HepG2 (cell line): ENCODE measurements at regions not wholly inside any gene's neighbourhood (a gene's known extent, or its start where the extent isn't known, plus 50 kb on each side); places are given as distances from the start of the nearest gene placed in this dataset.
A peak's percentile ranks its signal among the peaks of the same experiment; 100 is the strongest.

Experiments used
- BRD4 ChIP-seq: sonication (generic); formaldehyde crosslinking; IDR thresholded peaks from 2 replicates; pipeline ENCODE4 v1.4.0; 2020; ENCODE audit warnings: missing genetic modification reagents
- CCDC6 ChIP-seq: sonication (generic); formaldehyde crosslinking; IDR thresholded peaks from 2 replicates; pipeline ENCODE4 v1.8.1; 2022; ENCODE audit warnings: mild to moderate bottlenecking, missing genetic modification reagents, moderate library complexity
- ETV5 ChIP-seq: IDR thresholded peaks from 2 replicates; pipeline ENCODE4 v1.6.1; 2018; ENCODE audit warnings: missing biosample characterization, missing genetic modification reagents, inconsistent platforms, borderline replicate concordance
- HMG20B ChIP-seq: conservative IDR thresholded peaks from 2 replicates; pipeline ENCODE4 v1.6.1; 2016; ENCODE audit warnings: missing genetic modification reagents, missing compliant biosample characterization
- MAFF ChIP-seq: IDR thresholded peaks from 2 replicates; pipeline ENCODE4 v1.6.1; 2011; ENCODE audit warnings: low read depth, low read length, improper control_type of control experiment
- MATR3 ChIP-seq: sonication (generic); formaldehyde crosslinking; IDR thresholded peaks from 2 replicates; pipeline ENCODE4 v1.4.0; 2020; ENCODE audit warnings: missing genetic modification reagents
- RXRA ChIP-seq: sonication (generic); formaldehyde crosslinking; IDR thresholded peaks from 2 replicates; pipeline ENCODE4 v1.5.1; 2020; ENCODE audit warnings: missing genetic modification reagents
- SRSF4 ChIP-seq: fragments of 200-400 bp; formaldehyde crosslinking; IDR thresholded peaks from one replicate; pipeline ENCODE4 v1.6.1; 2018; ENCODE audit warnings: mild to moderate bottlenecking, low read depth, low read length, moderate library complexity; ENCODE audit not compliant: poor library complexity, severe bottlenecking
- STAG1 ChIP-seq: sonication (generic); formaldehyde crosslinking; IDR thresholded peaks from 2 replicates; pipeline ENCODE4 v1.4.0; 2020; ENCODE audit warnings: missing genetic modification reagents
- TEAD3 ChIP-seq: optimal IDR thresholded peaks from 2 replicates; pipeline ENCODE3; 2016; ENCODE audit warnings: borderline replicate concordance
- WIZ ChIP-seq: sonication (generic); formaldehyde crosslinking; IDR thresholded peaks from 2 replicates; pipeline ENCODE4 v1.5.1; 2020; ENCODE audit warnings: mild to moderate bottlenecking, missing genetic modification reagents
- ZMYM2 ChIP-seq: sonication (generic); formaldehyde crosslinking; IDR thresholded peaks from 2 replicates; pipeline ENCODE4 v1.8.0; 2022; ENCODE audit warnings: mild to moderate bottlenecking, missing genetic modification reagents
- TF ChIP-seq, protein P1 (sequence below): sonication (generic); formaldehyde crosslinking; IDR thresholded peaks from 2 replicates; pipeline ENCODE4 v1.4.0; 2020; ENCODE audit warnings: missing genetic modification reagents, borderline replicate concordance
- TF ChIP-seq, protein P2 (sequence below): sonication (generic); formaldehyde crosslinking; IDR thresholded peaks from 2 replicates; pipeline ENCODE4 v1.4.0; 2020; ENCODE audit warnings: missing genetic modification reagents, borderline replicate concordance
- TF ChIP-seq, protein P3 (sequence below): sonication (generic); formaldehyde crosslinking; IDR thresholded peaks from 2 replicates; pipeline ENCODE4 v1.5.1; 2020; ENCODE audit warnings: mild to moderate bottlenecking, missing genetic modification reagents
- TF ChIP-seq, protein P4 (sequence below): IDR thresholded peaks from 2 replicates; pipeline ENCODE4 v1.6.1; 2016; ENCODE audit warnings: missing compliant biosample characterization, missing genetic modification reagents, borderline replicate concordance
- TF ChIP-seq, protein P5 (sequence below): sonication (generic); formaldehyde crosslinking; IDR thresholded peaks from 2 replicates; pipeline ENCODE4 v1.5.1; 2020; ENCODE audit warnings: mild to moderate bottlenecking, missing genetic modification reagents, borderline replicate concordance

DNA sequence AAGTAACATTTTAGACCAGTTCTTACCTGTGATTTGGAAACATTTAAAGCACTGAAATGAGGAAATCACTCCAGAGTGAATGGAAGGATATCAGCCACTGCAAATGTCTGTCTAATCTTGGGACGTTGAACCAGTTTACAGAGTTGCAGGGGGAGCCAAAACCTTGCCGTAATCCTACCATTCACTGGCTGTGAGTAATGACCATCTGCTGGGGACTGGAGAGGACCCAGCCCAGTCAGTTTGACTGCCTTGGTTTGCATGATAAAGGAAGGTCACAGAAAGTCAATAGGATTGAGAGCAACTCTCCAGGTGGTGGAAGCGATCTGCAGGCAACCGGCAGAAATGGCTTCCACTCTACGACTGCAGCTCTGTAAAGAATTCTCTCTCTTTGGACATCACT is 167.2 kb downstream of the AKR1D1 start (continued):
- TF ChIP-seq, protein P1, sequence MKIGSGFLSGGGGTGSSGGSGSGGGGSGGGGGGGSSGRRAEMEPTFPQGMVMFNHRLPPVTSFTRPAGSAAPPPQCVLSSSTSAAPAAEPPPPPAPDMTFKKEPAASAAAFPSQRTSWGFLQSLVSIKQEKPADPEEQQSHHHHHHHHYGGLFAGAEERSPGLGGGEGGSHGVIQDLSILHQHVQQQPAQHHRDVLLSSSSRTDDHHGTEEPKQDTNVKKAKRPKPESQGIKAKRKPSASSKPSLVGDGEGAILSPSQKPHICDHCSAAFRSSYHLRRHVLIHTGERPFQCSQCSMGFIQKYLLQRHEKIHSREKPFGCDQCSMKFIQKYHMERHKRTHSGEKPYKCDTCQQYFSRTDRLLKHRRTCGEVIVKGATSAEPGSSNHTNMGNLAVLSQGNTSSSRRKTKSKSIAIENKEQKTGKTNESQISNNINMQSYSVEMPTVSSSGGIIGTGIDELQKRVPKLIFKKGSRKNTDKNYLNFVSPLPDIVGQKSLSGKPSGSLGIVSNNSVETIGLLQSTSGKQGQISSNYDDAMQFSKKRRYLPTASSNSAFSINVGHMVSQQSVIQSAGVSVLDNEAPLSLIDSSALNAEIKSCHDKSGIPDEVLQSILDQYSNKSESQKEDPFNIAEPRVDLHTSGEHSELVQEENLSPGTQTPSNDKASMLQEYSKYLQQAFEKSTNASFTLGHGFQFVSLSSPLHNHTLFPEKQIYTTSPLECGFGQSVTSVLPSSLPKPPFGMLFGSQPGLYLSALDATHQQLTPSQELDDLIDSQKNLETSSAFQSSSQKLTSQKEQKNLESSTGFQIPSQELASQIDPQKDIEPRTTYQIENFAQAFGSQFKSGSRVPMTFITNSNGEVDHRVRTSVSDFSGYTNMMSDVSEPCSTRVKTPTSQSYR (CRISPR knock-in tag) = no peak
- TF ChIP-seq TEAD3 = peak; percentile 46
- peak; percentile 43 for TF ChIP-seq STAG1
- peak; percentile 14; the same call in 1 of the 2 replicates for TF ChIP-seq ETV5
- TF ChIP-seq BRD4 (CRISPR knock-in tag) = 0 out of 2 replicates have a peak, but pooled peaks have one; percentile 43
- no peak for TF ChIP-seq MATR3 (CRISPR knock-in tag)
- TF ChIP-seq MAFF = no peak
- 0 out of 2 replicates have a peak, but pooled peaks have one; percentile 16 for TF ChIP-seq HMG20B
- TF ChIP-seq, protein P2, sequence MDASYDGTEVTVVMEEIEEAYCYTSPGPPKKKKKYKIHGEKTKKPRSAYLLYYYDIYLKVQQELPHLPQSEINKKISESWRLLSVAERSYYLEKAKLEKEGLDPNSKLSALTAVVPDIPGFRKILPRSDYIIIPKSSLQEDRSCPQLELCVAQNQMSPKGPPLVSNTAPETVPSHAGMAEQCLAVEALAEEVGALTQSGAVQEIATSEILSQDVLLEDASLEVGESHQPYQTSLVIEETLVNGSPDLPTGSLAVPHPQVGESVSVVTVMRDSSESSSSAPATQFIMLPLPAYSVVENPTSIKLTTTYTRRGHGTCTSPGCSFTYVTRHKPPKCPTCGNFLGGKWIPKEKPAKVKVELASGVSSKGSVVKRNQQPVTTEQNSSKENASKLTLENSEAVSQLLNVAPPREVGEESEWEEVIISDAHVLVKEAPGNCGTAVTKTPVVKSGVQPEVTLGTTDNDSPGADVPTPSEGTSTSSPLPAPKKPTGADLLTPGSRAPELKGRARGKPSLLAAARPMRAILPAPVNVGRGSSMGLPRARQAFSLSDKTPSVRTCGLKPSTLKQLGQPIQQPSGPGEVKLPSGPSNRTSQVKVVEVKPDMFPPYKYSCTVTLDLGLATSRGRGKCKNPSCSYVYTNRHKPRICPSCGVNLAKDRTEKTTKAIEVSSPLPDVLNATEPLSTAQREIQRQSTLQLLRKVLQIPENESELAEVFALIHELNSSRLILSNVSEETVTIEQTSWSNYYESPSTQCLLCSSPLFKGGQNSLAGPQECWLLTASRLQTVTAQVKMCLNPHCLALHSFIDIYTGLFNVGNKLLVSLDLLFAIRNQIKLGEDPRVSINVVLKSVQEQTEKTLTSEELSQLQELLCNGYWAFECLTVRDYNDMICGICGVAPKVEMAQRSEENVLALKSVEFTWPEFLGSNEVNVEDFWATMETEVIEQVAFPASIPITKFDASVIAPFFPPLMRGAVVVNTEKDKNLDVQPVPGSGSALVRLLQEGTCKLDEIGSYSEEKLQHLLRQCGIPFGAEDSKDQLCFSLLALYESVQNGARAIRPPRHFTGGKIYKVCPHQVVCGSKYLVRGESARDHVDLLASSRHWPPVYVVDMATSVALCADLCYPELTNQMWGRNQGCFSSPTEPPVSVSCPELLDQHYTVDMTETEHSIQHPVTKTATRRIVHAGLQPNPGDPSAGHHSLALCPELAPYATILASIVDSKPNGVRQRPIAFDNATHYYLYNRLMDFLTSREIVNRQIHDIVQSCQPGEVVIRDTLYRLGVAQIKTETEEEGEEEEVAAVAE = 0 out of 2 replicates have a peak, but pooled peaks have one; percentile 25
- 0 out of 2 replicates have a peak, but pooled peaks have one; percentile 51 for TF ChIP-seq ZMYM2 (CRISPR knock-in tag)
- peak; percentile 51; the same call in 1 of the 2 replicates for TF ChIP-seq RXRA (CRISPR knock-in tag)
- TF ChIP-seq, protein P3, sequence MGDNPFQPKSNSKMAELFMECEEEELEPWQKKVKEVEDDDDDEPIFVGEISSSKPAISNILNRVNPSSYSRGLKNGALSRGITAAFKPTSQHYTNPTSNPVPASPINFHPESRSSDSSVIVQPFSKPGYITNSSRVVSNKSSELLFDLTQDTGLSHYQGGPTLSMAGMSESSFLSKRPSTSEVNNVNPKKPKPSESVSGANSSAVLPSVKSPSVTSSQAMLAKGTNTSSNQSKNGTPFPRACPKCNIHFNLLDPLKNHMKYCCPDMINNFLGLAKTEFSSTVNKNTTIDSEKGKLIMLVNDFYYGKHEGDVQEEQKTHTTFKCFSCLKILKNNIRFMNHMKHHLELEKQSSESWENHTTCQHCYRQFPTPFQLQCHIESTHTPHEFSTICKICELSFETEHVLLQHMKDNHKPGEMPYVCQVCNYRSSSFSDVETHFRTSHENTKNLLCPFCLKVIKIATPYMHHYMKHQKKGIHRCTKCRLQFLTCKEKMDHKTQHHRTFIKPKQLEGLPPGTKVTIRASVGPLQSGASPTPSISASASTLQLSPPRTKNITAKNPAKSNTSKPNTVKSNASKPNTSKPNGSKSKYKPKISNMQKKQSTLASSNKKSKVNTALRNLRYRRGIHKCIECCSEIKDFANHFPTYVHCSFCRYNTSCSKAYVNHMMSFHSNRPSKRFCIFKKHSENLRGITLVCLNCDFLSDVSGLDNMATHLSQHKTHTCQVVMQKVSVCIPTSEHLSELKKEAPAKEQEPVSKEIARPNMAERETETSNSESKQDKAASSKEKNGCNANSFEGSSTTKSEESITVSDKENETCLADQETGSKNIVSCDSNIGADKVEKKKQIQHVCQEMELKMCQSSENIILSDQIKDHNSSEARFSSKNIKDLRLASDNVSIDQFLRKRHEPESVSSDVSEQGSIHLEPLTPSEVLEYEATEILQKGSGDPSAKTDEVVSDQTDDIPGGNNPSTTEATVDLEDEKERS = 0 out of 2 replicates have a peak, but pooled peaks have one; percentile 40
- TF ChIP-seq, protein P4, sequence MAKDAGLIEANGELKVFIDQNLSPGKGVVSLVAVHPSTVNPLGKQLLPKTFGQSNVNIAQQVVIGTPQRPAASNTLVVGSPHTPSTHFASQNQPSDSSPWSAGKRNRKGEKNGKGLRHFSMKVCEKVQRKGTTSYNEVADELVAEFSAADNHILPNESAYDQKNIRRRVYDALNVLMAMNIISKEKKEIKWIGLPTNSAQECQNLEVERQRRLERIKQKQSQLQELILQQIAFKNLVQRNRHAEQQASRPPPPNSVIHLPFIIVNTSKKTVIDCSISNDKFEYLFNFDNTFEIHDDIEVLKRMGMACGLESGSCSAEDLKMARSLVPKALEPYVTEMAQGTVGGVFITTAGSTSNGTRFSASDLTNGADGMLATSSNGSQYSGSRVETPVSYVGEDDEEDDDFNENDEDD = peak; percentile 12; the same call in 1 of the 2 replicates
- no peak for TF ChIP-seq SRSF4
- no peak for TF ChIP-seq CCDC6
- no peak for TF ChIP-seq WIZ (CRISPR knock-in tag)
- TF ChIP-seq, protein P5, sequence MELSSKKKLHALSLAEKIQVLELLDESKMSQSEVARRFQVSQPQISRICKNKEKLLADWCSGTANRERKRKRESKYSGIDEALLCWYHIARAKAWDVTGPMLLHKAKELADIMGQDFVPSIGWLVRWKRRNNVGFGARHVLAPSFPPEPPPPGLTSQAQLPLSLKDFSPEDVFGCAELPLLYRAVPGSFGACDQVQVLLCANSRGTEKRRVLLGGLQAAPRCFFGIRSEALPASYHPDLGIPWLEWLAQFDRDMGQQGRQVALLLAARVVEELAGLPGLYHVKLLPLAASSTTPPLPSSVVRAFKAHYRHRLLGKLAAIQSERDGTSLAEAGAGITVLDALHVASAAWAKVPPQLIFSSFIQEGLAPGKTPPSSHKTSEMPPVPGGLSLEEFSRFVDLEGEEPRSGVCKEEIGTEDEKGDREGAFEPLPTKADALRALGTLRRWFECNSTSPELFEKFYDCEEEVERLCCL (CRISPR knock-in tag) = no peak
